ENCODE measurements at regions not wholly inside any gene's neighbourhood (a gene's known extent, or its start where the extent isn't known, plus 50 kb on each side); places are given as distances from the start of the nearest gene placed in this dataset.

DNA sequence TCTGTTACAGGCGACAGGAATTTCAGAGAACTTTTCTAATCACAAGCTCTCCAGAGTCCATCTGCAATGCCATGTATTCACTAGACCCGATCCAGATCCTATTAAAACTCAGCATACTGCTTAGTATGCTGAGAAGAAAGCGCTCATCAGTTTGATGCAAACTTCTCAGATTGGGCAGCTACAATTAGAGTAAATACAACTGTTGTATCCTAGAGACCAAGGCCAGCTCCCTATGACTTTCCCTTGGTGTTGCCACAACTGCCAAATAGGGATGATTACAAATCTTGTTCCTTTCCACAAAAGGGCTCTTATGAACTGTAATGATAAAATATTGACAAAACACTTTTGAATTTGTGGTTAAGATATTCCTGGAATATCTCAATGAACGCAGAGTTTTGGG lies 191.2 kb downstream of the SPRY2 start:
- TF ChIP-seq, protein P1, sequence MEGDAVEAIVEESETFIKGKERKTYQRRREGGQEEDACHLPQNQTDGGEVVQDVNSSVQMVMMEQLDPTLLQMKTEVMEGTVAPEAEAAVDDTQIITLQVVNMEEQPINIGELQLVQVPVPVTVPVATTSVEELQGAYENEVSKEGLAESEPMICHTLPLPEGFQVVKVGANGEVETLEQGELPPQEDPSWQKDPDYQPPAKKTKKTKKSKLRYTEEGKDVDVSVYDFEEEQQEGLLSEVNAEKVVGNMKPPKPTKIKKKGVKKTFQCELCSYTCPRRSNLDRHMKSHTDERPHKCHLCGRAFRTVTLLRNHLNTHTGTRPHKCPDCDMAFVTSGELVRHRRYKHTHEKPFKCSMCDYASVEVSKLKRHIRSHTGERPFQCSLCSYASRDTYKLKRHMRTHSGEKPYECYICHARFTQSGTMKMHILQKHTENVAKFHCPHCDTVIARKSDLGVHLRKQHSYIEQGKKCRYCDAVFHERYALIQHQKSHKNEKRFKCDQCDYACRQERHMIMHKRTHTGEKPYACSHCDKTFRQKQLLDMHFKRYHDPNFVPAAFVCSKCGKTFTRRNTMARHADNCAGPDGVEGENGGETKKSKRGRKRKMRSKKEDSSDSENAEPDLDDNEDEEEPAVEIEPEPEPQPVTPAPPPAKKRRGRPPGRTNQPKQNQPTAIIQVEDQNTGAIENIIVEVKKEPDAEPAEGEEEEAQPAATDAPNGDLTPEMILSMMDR (IDR thresholded peaks at IDR 0.05) = no peak
- no peak for TF ChIP-seq POLR2A (IDR thresholded peaks at IDR 0.05)

Measured in ovary (tissue), 3 donors.